Fibroblast of lung (primary cell): ENCODE measurements at regions not wholly inside any gene's neighbourhood (a gene's known extent, or its start where the extent isn't known, plus 50 kb on each side); places are given as distances from the start of the nearest gene placed in this dataset.

Experiments
- EZH2 ChIP-seq: IDR thresholded peaks from 2 replicates; pipeline ENCODE4 v1.5.1; 2012; ENCODE audit warnings: low read length, control low read depth, mild to moderate bottlenecking; ENCODE audit errors: missing control alignments
- TF ChIP-seq, protein P1 (sequence below), 2 donors: IDR thresholded peaks in 1 of 2; conservative IDR thresholded peaks in 1 of 2; 1 replicate in 1 of 2; 2 replicates in 1 of 2; pipeline ENCODE4 v1.5.1; 2011 to 2012; ENCODE audit warnings: low read length in 2 of 2, control low read depth in 1 of 2, inconsistent platforms in 1 of 2, low read depth in 1 of 2, mild to moderate bottlenecking in 1 of 2

- TF ChIP-seq, protein P1, sequence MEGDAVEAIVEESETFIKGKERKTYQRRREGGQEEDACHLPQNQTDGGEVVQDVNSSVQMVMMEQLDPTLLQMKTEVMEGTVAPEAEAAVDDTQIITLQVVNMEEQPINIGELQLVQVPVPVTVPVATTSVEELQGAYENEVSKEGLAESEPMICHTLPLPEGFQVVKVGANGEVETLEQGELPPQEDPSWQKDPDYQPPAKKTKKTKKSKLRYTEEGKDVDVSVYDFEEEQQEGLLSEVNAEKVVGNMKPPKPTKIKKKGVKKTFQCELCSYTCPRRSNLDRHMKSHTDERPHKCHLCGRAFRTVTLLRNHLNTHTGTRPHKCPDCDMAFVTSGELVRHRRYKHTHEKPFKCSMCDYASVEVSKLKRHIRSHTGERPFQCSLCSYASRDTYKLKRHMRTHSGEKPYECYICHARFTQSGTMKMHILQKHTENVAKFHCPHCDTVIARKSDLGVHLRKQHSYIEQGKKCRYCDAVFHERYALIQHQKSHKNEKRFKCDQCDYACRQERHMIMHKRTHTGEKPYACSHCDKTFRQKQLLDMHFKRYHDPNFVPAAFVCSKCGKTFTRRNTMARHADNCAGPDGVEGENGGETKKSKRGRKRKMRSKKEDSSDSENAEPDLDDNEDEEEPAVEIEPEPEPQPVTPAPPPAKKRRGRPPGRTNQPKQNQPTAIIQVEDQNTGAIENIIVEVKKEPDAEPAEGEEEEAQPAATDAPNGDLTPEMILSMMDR (conservative IDR thresholded peaks at IDR 0.05 in 1 of 2, IDR thresholded peaks at IDR 0.05 in 1 of 2; ENCODE audit: low read depth in 1 of 2, low read length in 2 of 2): no peak
- TF ChIP-seq EZH2: no peak
Observed at GRCh38 chr3:6242104-6242503, 618.8 kb upstream of the GRM7 start.
